ENCODE measurements at regions not wholly inside any gene's neighbourhood (a gene's known extent, or its start where the extent isn't known, plus 50 kb on each side); places are given as distances from the start of the nearest gene placed in this dataset.
"Not testable (repeated sequence)": the region's sequence is repeated elsewhere in the genome, so short reads cannot be mapped to it uniquely, and the experiment has no call there.

DNA sequence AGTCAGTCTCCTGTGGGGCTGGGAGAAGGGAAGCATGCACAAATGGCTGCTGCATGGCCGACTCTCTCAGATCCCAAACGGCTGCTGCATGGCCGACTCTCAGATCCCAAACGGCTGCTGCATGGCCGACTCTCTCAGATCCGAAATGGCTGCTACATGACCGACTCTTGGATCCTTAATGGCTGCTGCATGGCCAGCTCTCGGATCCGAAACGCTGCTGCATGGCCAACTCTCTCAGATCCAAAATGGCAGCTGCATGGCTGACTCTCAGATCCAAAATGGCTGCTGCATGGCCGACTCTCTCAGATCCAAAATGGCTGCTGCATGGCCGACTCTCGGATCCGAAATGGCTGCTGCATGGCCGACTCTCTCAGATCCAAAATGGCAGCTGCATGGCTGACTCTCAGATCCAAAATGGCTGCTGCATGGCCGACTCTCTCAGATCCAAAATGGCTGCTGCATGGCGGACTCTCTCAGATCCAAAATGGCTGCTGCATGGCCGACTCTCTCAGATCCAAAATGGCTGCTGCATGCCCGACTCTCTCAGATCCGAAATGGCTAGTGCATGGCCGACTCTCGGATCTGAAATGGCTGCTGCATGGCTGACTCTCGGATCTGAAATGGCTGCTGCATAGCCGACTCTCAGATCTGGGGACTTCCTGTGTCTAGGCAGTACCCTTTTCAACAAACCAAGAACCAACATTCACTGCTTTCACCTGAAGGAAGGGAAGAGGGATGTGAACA is 284.8 kb upstream of the SMIM21 start:
- DNase-seq: not testable (repeated sequence)

DNA sequence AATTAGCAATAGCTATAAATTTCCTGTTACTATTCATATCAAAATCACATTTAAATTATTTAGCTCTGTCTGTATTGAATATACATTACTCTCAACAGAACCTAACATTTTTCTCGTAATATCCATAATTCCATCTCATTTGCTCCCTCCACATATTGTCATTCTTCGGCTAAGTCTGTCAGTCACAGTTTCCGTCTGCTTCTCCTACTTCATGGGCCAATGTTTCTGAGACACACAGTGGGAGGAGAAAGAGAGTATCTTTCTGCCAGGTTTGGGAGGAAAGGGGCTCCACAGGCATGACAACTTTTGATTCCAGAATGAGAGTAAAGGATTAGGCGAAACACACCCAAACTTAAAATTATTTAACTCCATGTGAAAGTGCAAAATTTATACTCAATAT is 273.1 kb upstream of the SMIM21 start:
- no peak for DNase-seq

- no peak for DNase-seq
Observed at GRCh38 chr18:75698861-75699260, 271.4 kb upstream of the SMIM21 start.

DNA sequence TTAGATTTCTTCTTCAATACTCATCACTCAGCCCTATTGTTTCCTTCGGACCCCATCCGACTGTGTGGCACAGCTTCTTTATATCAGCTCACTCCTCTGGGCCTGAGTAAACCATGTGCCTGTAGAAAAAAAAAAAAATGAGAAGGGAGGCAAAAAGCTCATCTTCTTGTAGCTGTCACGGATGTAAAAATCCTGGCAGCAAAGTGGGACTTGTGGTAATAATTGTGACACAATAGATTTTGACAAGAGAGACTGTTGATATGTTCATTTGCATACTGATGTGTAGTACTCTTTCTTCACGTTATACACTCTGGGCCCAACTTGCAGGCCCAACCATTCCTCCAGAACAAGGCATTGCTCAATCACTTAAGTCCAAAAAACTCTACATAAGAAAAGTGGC is 270.0 kb upstream of the SMIM21 start:
- no peak for DNase-seq

- no peak for DNase-seq
Observed at GRCh38 chr18:75696391-75696790, 268.9 kb upstream of the SMIM21 start.

DNA sequence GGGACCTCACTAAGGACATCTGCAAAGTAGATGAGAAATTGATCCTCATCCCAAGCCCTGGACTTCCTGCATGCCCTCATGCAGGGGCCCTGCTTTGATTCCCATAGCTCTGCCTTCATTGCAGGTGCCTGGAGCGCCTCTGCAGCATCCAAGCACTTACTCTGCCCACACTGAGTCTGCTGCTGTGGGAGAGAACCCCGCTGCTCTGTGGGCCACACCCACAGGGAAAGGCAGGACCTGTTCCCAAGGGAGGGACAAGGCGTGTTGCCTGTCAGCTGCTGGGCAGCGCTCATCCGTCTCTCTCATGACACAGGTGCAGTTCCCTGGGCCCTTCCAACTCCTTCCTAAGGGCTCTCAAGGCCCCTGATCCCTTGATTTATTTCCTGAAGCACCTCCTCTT is 266.8 kb upstream of the SMIM21 start:
- no peak for DNase-seq

- DNase-seq: no peak
Observed at GRCh38 chr18:75691483-75691882, 264.0 kb upstream of the SMIM21 start.

- not testable (repeated sequence) for DNase-seq
Observed at GRCh38 chr18:75690283-75690682, 262.8 kb upstream of the SMIM21 start.

DNA sequence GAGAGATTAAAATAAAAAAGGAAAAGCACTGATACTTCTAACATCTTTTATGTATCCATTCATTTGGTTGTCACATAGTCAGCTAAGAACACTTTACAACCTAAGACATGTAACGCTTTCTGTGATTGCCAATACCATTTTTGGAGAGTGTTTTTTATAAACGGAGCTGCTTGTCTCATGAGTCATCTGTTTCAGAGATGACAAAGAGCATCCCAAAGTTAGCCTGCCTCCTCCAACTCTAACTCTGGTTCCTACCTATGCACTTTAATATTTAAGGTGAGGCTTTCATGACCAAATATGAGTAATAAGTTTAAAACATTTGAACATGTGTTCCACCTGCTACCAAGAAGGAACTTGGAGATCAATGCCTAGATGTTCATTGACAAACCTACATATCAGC is 260.1 kb upstream of the SMIM21 start:
- DNase-seq: no peak

GRCh38 chr18:75683426-75683825 is 255.9 kb upstream of the SMIM21 start:
- DNase-seq: no peak

DNA sequence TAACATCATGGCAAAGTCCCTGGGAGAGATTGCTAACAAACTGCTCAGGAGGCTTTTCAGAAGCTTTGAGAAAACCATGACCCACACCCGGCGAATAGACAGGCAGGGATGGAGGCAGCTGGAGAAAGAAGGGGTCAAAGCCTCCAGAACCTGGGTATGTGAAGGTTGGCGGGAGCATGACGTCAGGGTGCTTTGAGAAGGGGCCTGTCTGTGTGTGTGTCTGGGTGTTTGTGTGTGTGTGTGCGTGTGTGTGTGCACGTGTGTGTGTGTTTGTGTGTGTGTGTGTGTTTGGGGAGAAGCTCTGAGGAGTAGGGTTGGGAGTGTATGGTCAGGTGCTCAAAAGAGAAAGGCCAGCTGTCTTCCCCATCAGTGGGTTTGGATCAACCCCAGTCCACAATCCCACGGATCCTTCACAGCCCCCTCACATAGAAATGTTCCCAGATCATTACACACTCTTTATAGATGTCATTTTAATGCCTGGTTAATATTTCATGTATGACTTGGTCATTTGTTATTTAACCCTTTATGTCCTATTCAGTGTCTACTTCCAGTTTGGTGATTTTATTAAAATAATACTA is 254.1 kb upstream of the SMIM21 start:
- no peak for DNase-seq

- DNase-seq: no peak
Observed at GRCh38 chr18:75679331-75679730, 251.8 kb upstream of the SMIM21 start.

GRCh38 chr18:75678627-75679026 is 251.1 kb upstream of the SMIM21 start:
- DNase-seq: no peak

DNA sequence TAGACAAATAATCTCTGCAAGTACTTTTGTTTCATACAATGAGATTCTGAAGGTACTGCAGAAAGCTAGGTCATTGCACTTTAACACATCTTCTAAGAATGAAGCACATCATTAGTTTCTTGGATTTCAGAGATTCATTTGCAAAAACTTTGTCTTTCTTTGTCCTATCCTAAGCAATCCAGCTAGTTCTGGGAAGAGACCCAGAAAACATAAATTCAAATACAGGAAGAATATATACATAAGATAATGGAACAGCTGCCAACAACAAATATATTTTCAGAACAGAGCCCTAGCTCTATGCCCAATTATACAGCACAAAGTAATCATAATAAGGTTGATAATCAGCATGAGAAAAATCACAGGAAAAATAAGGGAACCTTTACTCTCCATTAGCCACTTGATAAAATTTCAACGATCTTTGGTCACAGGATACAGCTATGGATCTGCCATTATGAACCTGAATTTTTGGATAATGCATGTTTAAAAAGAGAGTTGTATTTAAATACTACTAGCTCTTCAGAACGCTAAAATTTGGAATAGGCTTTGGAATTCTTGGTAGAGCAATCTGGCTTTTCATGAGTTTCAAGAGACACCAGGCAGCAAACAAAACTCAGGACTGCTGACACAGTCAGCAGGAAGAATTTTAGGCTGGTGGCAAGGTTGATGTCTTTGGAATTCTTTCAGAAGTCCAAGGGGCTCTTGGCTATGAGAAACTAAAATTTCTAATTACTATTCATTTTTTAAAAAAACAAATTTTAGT is 250.4 kb upstream of the SMIM21 start:
- DNase-seq: no peak

DNA sequence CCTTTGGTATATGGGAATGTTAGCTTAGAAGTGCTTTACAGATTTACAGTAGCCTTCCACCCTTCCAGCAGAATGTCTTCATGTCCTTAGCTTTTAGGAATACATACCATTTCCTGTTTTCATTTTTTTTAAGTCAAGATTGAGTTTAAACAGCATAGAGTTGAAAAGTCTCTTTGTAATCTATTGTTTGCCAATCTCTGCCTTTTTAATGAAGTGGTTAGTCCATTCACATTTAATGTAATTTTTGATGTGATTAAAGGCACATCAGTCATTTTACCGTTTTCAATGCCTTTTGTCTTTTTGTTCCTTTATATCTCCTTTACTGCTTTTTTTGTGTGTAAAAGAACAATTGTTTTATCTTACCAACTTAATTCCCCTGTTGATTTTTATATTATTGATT is 233.4 kb upstream of the SMIM21 start:
- no peak for DNase-seq

DNA sequence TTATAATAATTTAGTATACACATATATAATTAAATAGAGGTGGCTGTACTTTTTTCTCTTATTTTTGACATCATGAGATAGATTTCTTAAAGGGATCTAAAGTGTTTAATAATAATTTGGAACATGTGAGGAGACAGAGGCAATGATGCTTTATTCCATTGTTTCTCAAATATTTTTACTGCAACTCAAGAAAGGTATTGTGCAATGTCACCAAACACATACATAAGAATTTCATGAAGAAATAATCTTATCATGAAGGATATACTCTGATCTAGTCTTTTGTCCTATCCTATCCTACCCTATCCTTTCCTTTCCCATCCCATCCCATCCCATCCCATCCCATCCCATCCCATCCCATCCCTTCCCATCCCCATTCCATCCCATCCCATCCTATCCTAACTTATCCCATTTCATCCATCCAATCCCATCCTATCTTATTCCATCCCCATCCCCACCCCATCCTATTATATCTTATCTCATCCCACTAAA is 232.1 kb upstream of the SMIM21 start:
- DNase-seq: no peak

GRCh38 chr18:75658330-75658729 is 230.8 kb upstream of the SMIM21 start:
- no peak for DNase-seq

DNA sequence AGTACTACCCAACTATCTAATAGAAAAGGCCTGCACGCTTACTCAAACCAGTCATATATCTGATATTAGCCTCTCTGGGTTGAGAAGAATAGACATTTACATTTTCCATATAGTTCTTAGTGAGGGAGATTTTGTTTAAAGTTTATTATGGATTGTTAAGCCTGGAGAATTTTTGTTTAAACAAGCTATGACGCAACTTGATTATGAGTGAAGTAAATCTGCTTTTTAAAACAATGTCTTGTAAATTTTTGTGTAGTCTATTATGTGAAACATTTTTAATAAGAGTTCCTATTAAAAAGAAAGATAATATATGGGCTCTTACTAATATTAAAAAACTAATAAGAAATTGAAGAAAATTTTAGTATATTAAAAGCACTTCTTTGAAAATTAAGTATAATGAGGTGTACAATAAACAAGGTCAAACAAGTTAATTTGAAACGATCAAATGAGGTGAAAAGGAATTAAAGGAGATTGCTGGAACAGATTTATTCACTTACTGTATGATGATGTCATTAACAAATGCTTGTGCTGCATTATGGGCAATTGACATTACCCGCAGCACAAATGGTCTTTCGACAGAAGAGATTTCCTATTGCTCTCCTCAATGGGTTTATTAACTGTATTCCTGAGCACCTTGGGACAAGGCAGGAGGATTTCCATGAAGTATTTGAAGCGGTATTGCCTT is 229.2 kb upstream of the SMIM21 start:
- no peak for DNase-seq

GRCh38 chr18:75656035-75656434 is 228.5 kb upstream of the SMIM21 start:
- DNase-seq: no peak

GRCh38 chr18:75654851-75655751 is 227.6 kb upstream of the SMIM21 start:
- DNase-seq: no peak

DNA sequence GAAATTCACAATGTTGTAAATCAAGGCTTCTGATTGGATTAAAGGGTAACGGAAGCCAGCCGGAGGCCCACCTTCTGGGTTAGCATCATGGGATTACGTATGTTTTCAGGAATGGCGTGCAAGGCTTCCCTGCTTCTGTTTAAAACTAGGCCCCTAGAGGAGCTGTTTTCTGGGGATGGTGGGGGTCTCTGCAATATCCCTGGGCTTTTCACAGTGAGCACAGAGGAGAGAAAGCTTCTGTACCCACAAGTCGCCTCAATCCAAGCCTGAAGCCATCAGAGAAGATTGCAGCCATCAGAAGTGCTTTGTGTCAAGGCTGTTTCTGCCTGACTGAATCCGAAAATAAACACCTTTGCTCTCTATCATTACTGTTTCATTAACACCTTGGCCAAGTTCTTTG is 226.9 kb upstream of the SMIM21 start:
- DNase-seq: no peak

DNA sequence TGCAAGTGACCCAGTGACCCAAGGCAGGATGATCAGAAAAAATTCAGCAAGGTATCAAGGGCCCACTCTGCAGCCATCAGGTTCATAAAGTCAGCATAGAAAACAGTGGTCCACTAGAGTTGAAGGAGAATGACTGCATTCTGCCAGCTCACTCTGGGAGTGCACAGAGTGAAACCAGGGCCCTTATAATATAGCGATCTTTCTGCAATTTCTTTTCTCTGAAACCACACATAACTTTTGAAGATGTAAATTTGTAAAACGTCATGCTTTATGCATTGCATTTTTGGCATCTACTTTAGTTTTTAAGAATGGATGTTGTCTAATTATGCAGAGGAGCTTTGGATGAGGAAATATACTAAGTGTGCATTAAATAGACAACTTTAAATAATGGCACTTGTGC is 225.0 kb upstream of the SMIM21 start:
- no peak for DNase-seq

All from hippocampal formation (tissue), 2 donors.